Activated naive CD8-positive, alpha-beta T cell treated with anti-CD3 and anti-CD28 coated beads, Interleukin-2, amount 50 U/mL, for 24 hours (primary cell): ENCODE measurements at regions not wholly inside any gene's neighbourhood (a gene's known extent, or its start where the extent isn't known, plus 50 kb on each side); places are given as distances from the start of the nearest gene placed in this dataset.
"Not testable (repeated sequence)": the region's sequence is repeated elsewhere in the genome, so short reads cannot be mapped to it uniquely, and the experiment has no call there.

Experiments used
- ATAC-seq: fragments of 150-1000 bp; cut with Tn5 transposase; one replicate; pipeline ENCODE4 v1.10.0; 2021
- DNase-seq: peaks from one replicate; pipeline ENCODE4 v3.0.0; 2021
- H3K27ac Mint-ChIP-seq: one replicate; pipeline ENCODE4 v1.8.0; 2021; ENCODE audit warnings: mild to moderate bottlenecking, mixed read lengths
- H3K27me3 Mint-ChIP-seq: one replicate; pipeline ENCODE4 v1.8.0; 2021; ENCODE audit warnings: mixed read lengths
- H3K36me3 Mint-ChIP-seq: one replicate; pipeline ENCODE4 v1.8.0; 2021; ENCODE audit warnings: low read depth, mixed read lengths
- H3K4me1 Mint-ChIP-seq: one replicate; pipeline ENCODE4 v1.8.0; 2021; ENCODE audit warnings: mixed read lengths
- H3K4me3 Mint-ChIP-seq: one replicate; pipeline ENCODE4 v1.8.0; 2021; ENCODE audit warnings: mild to moderate bottlenecking, moderate library complexity, mixed read lengths
- H3K9me3 Mint-ChIP-seq: one replicate; pipeline ENCODE4 v1.8.0; 2021; ENCODE audit warnings: mixed read lengths

DNA sequence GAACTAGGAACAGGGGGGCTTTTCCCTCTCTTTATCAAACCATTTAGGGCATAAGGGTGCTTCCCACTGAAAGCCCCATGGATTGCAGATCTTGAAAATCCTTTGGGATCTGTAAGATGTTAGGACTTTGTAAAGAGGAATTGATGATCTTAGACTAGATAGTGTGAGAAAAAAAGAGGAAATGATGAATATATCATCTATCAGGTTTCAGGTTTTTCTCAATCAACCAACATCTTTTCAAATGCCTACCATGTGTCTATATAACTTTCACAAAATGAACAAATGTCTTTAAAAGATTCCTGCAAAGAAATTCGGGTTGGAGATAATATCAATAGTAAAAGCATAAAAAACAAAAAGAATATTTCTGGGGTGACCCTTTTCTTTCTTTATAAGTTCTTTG, 50.1 kb downstream of the KCNC4 start:
- no peaks in the 10 kb centered on the region for H3K36me3 Mint-ChIP-seq
- no peaks in the 10 kb centered on the region for H3K9me3 Mint-ChIP-seq
- peaks cover 3% of the 10 kb centered on the region for H3K4me1 Mint-ChIP-seq
- no peak overlapping the region for H3K27ac Mint-ChIP-seq
- DNase-seq = no peak
- ATAC-seq = no peak
- peaks cover 10% of the 10 kb centered on the region for H3K27me3 Mint-ChIP-seq
- H3K4me3 Mint-ChIP-seq = no peak overlapping the region

DNA sequence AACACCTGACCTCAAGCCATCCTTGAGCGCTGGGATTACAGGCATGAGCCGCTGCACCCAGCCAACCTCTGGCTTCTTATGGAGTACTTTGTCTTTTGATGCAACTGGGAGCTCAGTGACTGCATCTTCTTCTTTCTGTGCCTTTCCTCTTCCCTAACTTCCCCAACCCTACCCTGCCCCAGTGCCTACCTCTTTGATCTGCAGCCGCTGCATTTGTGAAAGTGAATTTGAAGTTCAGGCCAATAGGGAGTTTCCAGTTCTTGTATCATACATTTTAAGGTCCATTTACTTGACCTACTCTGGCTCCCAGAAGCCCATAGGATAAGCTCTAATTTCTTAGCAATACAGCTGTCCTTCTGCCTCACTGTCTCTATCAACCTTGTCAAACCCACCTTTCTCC, 52.2 kb downstream of the KCNC4 start:
- Mint-ChIP-seq H3K27me3 (peaks cover 10% of the 10 kb centered on the region), H3K27ac (no peak overlapping the region), H3K9me3 (no peaks in the 10 kb centered on the region), H3K36me3 (no peaks in the 10 kb centered on the region), H3K4me3 (no peak overlapping the region), H3K4me1 (peaks cover 3% of the 10 kb centered on the region)
- ATAC-seq (no peak), DNase-seq (no peak)

- peak; percentile 59 for ATAC-seq
These were observed 52.9 kb downstream of the KCNC4 start for GRCh38 chr1:110262846-110263631.

GRCh38 chr1:110264430-110264829, 54.3 kb downstream of the KCNC4 start:
- Mint-ChIP-seq H3K9me3 (no peaks in the 10 kb centered on the region), H3K4me1 (peaks cover 3% of the 10 kb centered on the region), H3K27me3 (peaks cover 8% of the 10 kb centered on the region), H3K27ac (no peak overlapping the region), H3K36me3 (no peaks in the 10 kb centered on the region), H3K4me3 (no peak overlapping the region)
- ATAC-seq = no peak
- DNase-seq = no peak

More at GRCh38 chr1:110262846-110263631, 52.9 kb downstream of the KCNC4 start:
- Mint-ChIP-seq H3K9me3 (no peaks in the 10 kb centered on the region), H3K4me1 (peaks cover 3% of the 10 kb centered on the region), H3K4me3 (no peak overlapping the region), H3K27ac (no peak overlapping the region), H3K27me3 (peaks cover 10% of the 10 kb centered on the region), H3K36me3 (no peaks in the 10 kb centered on the region)
- no peak for DNase-seq

- H3K36me3 Mint-ChIP-seq = no peaks in the 10 kb centered on the region
- no peak overlapping the region for H3K27ac Mint-ChIP-seq
- H3K4me3 Mint-ChIP-seq = no peak overlapping the region
- peaks cover 3% of the 10 kb centered on the region for H3K4me1 Mint-ChIP-seq
- no peaks in the 10 kb centered on the region for H3K9me3 Mint-ChIP-seq
- ATAC-seq (no peak), DNase-seq (no peak)
- peaks cover 7% of the 10 kb centered on the region for H3K27me3 Mint-ChIP-seq
These were observed 55.1 kb downstream of the KCNC4 start for GRCh38 chr1:110265186-110265585.

DNA sequence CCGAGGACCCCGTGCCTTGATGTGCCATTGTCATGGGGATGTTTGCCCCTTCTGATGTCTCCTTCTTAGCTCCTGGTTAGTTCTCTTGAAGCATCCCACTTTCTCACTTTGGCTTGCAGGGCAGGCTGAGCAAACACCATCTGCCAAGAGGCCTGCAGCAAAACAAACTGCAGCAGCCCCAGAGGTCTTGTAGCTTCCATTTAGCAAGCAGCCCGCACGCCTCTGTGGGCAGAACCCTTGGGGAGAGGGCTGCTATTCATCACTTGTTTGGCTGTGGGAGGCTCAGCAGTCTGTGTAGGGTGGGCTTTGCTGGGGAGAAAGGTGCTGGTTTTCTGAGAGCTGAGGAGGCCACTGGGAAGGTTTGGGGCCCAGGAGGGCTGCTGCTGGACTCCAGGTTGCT, 56.7 kb downstream of the KCNC4 start:
- Mint-ChIP-seq H3K36me3 (no peaks in the 10 kb centered on the region), H3K4me3 (no peak overlapping the region), H3K4me1 (peaks cover 3% of the 10 kb centered on the region), H3K27ac (no peak overlapping the region), H3K9me3 (no peaks in the 10 kb centered on the region), H3K27me3 (peaks cover 3% of the 10 kb centered on the region)
- DNase-seq (no peak), ATAC-seq (no peak)

GRCh38 chr1:110267260-110267659, 57.1 kb downstream of the KCNC4 start:
- no peaks in the 10 kb centered on the region for H3K9me3 Mint-ChIP-seq

DNA sequence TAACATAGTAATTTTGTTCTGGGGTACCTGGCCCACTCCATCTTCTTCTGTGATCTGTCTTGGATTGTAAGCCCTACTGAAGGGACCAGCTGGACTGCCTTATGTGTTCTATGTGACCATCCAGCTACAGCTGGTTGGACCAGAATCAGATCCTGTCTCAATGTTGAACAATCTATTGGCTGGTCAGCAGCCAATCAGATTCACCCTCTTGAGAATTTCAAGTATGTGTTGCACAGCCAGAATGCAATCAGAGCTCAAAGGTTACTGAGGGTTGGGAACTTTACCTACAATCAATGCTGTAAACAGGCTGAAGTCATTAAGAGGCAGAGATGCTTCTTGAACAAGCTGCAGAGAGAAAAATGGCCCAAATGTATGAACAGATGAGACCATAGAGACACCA, 61.9 kb downstream of the KCNC4 start:
- H3K4me3 Mint-ChIP-seq = no peak overlapping the region
- DNase-seq (no peak), ATAC-seq (no peak)
- no peaks in the 10 kb centered on the region for H3K9me3 Mint-ChIP-seq
- no peaks in the 10 kb centered on the region for H3K36me3 Mint-ChIP-seq
- no peak overlapping the region for H3K27ac Mint-ChIP-seq
- H3K27me3 Mint-ChIP-seq = peaks cover 2% of the 10 kb centered on the region
- no peaks in the 10 kb centered on the region for H3K4me1 Mint-ChIP-seq

More at GRCh38 chr1:110267260-110267659, 57.1 kb downstream of the KCNC4 start:
- no peaks in the 10 kb centered on the region for H3K36me3 Mint-ChIP-seq
- no peak overlapping the region for H3K27ac Mint-ChIP-seq
- no peak overlapping the region for H3K4me3 Mint-ChIP-seq
- DNase-seq = no peak
- no peak for ATAC-seq
- H3K4me1 Mint-ChIP-seq = peaks cover 3% of the 10 kb centered on the region
- H3K27me3 Mint-ChIP-seq = peaks cover 3% of the 10 kb centered on the region

DNA sequence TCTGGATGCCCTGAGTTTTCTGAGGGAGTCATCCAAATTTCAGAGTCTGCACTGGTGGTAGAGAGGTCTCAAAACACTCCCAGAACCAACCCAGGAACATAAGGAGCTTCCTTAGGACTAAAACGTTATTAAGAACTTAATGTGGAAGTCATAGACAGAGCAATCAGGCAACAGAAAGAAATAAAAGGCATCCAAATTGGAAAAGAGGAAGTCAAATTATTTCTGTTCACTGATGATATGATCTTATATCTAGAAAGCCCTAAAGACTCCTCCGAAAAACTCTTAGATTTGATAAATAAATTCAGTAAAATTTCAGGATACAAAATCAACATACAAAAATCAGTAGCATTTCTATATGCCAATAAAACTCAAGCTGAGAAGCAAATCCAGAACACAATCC, 63.7 kb downstream of the KCNC4 start:
- not testable (repeated sequence) for H3K9me3 Mint-ChIP-seq, DNase-seq, H3K36me3 Mint-ChIP-seq, H3K4me3 Mint-ChIP-seq, H3K27ac Mint-ChIP-seq, H3K27me3 Mint-ChIP-seq, ATAC-seq, H3K4me1 Mint-ChIP-seq

- no peak overlapping the region for H3K4me3 Mint-ChIP-seq
- no peaks in the 10 kb centered on the region for H3K36me3 Mint-ChIP-seq
- DNase-seq = no peak
- no peak for ATAC-seq
- no peak overlapping the region for H3K27ac Mint-ChIP-seq
- H3K4me1 Mint-ChIP-seq = no peaks in the 10 kb centered on the region
- H3K27me3 Mint-ChIP-seq = peaks cover 2% of the 10 kb centered on the region
- H3K9me3 Mint-ChIP-seq = no peaks in the 10 kb centered on the region
These were observed 59.1 kb upstream of the RBM15 start for GRCh38 chr1:110280126-110280525.

- Mint-ChIP-seq H3K27me3 (peaks cover 2% of the 10 kb centered on the region), H3K4me3 (no peak overlapping the region), H3K36me3 (no peaks in the 10 kb centered on the region), H3K27ac (no peak overlapping the region), H3K4me1 (no peaks in the 10 kb centered on the region), H3K9me3 (no peaks in the 10 kb centered on the region)
- DNase-seq (no peak), ATAC-seq (no peak)
These were observed 58.4 kb upstream of the RBM15 start for GRCh38 chr1:110280804-110281203.

- H3K4me3 Mint-ChIP-seq = no peak overlapping the region
These were observed 57.5 kb upstream of the RBM15 start for GRCh38 chr1:110281363-110282290.

GRCh38 chr1:110282395-110282794, 56.8 kb upstream of the RBM15 start:
- no peak for ATAC-seq
- no peak overlapping the region for H3K4me3 Mint-ChIP-seq

More at GRCh38 chr1:110281363-110282290, 57.5 kb upstream of the RBM15 start:
- no peak for ATAC-seq
- DNase-seq = no peak
- Mint-ChIP-seq H3K27me3 (peaks cover 2% of the 10 kb centered on the region), H3K4me1 (no peaks in the 10 kb centered on the region), H3K36me3 (no peaks in the 10 kb centered on the region), H3K9me3 (no peaks in the 10 kb centered on the region), H3K27ac (no peak overlapping the region)

DNA sequence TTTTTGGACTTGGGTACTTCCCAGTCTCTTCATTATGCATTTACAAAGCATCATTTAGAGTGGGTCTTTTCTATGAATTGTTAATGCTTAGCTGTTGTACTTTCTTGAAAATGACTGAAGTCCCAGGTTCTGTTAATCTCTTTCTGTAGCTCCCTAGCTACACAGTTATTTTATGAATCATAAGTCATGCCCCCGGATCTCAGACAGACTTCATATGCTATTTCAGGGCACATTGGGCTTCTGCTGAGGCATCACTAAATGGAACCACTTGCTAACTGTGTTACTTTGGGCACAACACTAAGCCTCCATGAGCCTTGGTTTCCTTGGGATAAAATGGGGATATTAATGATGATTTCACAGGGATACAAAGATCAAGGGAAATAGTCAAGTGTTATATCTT, 55.5 kb upstream of the RBM15 start:
- Mint-ChIP-seq H3K27me3 (peaks cover 2% of the 10 kb centered on the region), H3K4me1 (no peaks in the 10 kb centered on the region), H3K36me3 (no peaks in the 10 kb centered on the region), H3K27ac (no peak overlapping the region), H3K4me3 (no peak overlapping the region), H3K9me3 (no peaks in the 10 kb centered on the region)
- DNase-seq (no peak), ATAC-seq (no peak)

More at GRCh38 chr1:110282395-110282794, 56.8 kb upstream of the RBM15 start:
- no peaks in the 10 kb centered on the region for H3K36me3 Mint-ChIP-seq
- H3K27ac Mint-ChIP-seq = no peak overlapping the region
- H3K27me3 Mint-ChIP-seq = peaks cover 2% of the 10 kb centered on the region
- no peaks in the 10 kb centered on the region for H3K4me1 Mint-ChIP-seq
- no peaks in the 10 kb centered on the region for H3K9me3 Mint-ChIP-seq
- DNase-seq = no peak

GRCh38 chr1:110285316-110285715, 53.9 kb upstream of the RBM15 start:
- Mint-ChIP-seq H3K27me3 (no peaks in the 10 kb centered on the region), H3K4me3 (no peak overlapping the region), H3K9me3 (no peaks in the 10 kb centered on the region), H3K4me1 (no peaks in the 10 kb centered on the region), H3K27ac (no peak overlapping the region), H3K36me3 (no peaks in the 10 kb centered on the region)
- DNase-seq = no peak
- ATAC-seq = no peak
